ENCODE measurements at regions not wholly inside any gene's neighbourhood (a gene's known extent, or its start where the extent isn't known, plus 50 kb on each side); places are given as distances from the start of the nearest gene placed in this dataset.
"Not testable (repeated sequence)": the region's sequence is repeated elsewhere in the genome, so short reads cannot be mapped to it uniquely, and the experiment has no call there.

DNA sequence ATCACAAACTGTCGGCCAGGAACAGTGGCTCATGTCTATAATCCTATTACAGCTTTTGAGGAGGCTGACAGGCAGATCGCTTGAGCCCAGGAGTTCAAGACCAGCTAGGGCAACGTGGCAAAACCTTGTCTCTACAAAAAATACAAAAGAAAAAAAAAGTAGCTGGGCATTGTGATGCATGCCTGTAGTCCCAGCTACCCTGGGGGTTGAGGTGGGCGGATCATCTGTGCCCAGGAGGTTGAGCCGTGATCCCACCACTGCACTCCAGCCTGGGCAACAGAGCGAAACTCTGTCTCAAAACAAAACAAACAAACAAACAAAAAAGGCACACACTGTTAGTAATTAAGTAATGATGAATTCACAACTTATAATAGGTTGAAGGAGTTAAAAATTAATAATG is 441.5 kb upstream of the PCDH15 start:
- DNase-seq: no peak

DNA sequence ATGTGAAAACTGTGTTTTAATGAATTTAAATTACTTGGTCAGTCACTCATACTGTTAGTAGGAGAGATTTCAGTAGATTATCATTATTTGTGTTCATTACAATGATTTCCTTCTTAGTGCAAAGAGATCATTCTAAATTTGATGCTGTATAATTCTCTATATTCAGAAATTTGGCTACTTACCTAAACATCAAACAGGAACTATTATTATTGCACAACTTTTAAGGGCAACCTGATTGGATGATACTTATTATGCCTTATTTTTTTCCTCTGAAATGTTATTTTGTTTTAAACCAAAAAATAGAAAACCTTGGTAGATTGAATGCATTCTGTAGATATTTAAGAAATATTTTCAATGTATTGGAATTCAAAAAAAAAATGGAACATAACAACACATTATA is 436.4 kb upstream of the PCDH15 start:
- no peak for DNase-seq

DNA sequence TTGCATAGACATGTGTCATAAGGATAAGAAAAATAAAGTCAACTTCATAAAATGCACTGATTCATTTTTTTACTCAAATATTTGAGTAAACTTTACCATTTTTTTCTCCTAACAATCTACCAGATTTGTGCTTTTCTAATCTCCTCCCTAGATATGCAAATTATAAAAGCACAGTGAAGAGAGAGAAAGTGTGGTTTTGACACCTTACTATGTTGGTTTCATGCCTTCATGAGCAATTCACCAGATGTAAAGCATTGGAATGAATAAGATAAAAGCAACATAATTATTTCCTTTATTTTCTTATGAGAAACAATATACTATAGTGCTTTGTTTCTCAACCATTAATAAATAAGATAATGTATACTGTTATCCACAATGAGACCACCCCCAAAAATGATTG is 432.5 kb upstream of the PCDH15 start:
- DNase-seq: no peak

DNA sequence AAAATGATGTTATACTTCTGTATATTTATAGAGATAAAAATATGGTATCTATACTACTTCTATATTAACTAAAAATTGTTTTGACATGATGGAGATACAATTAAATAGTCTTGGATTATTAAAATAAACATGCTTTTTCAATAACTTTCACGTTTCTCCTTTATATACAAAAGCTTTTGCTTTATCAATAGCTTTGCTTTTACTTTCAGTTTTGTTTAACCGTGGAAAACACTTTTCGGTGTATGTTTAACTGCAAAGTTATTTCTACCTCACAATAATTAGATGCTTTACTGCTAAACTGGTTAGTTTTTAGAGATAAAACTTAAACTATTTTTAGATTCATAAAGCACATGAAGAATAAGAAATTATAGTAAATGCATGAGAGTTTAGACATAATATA is 432.1 kb upstream of the PCDH15 start:
- no peak for DNase-seq

DNA sequence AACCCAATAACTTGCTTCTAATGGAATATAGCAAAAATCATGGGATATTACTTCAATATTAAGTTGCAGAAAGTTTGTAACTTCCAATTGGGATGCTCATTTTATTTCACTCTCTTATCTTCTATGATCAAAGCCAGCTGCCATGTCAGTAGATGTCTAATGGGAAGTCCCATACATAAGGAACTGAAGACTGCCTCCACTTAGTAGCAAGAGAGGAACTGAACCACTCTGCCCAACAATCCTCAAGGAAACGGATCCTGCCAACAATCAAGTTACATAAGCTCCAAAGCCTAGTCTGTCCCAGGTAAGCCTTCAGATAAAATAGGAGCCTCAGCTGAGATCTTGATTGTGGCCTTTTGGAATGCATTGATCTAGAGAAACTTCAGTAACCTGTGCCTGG is 431.5 kb upstream of the PCDH15 start:
- DNase-seq: peak in 1 of 3 donors; percentile 0

DNA sequence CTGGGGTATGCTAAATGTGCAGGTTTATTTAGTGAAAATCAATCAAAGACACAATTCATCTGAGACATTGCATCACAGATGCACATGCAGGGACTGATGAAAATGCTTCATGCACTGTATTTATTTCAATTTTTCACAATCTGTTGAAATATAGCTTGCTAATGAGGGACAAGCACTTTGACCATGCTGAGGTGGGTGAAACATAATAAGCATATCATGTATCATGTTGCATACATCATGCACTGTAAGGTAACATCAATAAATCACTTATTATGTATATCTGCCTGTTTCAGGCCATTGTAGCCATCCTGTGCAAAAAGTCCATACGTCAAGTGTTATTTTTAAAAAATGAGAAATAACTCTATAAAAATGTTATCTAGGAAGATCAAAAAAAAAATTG is 426.9 kb upstream of the PCDH15 start:
- DNase-seq: no peak

DNA sequence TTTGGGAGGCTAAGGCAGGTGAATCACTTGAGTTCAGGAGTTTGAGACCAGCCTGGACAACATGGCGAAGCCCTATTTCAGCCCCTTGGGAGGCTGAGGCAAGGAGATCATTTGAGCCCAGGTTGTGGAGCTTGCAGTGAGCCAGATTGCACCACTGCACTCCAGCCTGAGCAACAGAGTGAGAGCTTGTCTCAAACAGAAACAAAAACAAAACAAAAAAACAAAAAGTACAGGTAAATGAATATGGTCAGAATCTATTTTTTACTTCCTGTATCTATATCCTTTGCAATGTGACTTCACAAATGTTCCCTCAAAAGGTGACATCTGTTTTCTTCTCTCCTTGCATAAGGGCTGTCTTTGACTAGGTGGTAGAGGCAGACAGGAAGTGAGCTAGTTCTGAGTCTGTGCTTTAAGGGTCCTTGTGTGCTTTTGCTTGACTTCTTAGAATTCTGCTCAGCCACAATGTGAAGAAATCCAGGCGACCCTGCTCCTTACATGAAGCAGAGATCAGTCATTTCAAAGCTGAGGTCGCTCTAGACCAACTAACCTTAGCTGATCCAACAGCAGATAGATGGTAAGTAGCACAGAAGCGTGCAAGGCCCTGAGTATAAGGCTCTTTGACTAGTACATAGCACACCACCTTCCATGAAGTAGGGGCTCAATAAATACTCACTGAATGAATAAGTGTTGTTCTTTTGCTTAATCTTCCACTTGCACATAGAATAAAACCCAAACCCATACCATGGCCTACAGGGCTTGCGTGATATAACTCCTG is 423.2 kb upstream of the PCDH15 start:
- no peak for DNase-seq

DNA sequence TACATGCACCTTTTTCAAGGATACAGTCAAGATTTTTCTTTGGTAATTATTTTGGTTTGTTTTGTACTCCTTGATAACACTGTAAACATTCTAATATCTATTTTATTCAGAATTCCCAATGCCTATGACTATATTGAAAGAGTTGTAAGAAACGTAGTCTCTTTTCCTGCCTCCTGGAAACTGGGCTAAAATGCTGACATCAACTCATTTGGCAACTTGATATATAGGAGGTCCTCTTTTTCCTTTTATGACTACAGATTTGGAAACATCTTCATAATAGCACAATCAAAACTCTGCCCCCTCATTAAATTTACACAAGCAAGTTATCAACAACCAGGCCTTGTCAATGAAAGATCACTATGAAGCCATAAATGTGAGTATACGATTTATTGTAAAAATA is 422.3 kb upstream of the PCDH15 start:
- DNase-seq: no peak

DNA sequence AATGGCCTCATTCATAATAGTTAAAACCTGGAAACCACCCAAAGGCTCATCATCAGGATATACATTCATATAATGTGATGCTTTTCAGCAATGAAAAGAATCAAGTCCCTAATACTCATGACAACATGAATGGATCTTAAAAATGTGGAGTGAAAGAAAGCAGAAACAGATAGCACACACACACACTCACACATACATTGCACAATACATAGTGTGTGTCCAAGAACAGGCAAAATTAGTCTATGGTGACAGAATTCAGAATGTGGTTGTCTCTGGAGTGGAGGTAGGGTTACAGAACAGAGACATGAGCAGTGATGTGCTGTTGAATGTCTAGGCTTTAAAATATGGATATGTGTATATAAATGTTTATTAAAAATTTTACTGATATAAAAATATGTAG is 419.9 kb upstream of the PCDH15 start:
- no peak for DNase-seq

DNA sequence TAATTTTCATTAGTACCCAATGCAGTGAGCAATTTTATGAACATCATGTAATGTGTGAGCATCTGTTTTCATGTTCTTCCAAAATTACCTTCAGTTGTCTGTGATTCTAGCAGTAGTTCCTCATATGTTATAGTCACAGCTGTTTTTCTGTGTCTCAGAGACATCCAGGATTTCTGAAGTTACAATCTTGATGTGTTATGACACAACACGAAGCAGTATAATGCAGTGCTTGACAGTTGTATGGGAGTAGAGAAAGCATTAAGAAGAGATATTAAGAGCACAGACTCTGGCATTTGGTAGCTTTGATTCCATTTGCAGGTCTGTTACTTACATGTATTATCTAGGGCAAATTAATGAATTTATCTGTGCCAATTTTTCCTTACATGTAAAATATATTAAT is 414.7 kb upstream of the PCDH15 start:
- no peak for DNase-seq

DNA sequence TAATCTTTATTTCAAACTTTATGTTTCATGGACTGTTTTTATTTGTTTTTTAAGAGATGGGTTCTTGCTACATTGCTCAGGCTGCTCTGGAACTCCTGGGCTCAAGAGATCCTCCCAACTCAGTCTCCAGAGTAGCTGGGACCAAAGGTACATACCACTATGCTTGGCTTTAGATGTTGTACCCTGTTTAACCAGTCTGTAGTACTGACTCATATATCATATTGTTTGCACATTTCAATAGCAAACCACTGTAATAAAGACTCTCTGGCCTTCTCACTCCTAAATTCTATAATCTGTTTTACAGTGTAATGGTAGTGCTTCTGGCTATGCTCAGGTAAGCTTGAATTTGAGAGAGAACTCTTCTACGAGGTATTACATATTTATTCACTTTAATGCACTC is 413.6 kb upstream of the PCDH15 start:
- no peak for DNase-seq

DNA sequence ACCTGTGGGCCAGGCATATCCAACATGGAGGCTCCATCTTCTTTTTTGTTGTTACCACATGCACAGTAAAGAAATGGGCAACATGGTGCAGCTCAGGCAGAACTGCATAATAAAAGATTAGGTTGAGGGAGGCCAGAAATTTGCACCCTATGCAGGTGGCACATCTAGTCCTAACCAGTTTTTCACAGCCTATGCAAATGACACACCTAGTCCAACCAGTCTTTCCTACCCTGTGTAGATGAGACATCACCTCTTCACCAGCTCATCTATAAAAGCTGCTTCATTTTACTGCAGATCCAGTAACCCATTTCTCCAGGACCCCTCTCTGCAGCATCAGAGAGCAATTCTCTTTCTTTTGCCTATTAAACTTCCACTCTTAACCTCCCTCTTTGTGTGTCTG is 411.0 kb upstream of the PCDH15 start:
- DNase-seq: no peak

DNA sequence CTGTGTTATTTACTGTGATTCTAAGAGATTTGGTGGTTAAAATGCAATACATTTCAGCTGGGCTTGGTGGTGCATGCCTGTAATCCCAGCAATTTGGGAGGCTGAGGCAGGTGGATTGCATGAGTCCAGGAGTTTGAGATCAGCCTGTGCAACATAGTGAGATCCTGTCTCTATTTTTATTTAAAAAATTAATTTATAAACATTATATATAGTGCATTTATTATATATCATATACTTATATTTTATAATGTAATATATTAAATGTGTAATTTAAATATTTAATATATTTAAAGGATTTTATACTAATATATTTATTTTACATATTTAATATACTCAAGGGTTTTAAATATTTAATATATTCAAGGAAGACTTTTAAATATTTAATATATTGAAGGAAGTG is 402.8 kb upstream of the PCDH15 start:
- no peak for DNase-seq

DNA sequence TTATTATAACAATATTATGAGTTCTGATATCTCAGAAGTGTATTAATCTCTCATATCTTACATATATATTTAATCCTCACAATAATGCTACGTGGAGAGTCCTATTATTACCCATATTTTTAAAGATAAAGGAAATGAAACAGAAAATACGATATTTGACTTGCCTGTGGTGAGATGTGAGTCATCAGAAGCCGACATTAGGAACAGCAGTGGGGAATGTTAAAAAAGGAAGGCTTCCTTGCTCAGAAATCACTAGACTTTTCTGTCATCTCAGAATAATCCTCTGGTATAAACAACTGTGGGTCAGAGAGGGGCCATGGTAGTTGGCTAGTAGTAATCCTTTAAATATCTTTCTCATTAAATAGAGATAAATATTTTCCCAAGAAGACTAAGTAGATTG is 402.3 kb upstream of the PCDH15 start:
- no peak for DNase-seq

DNA sequence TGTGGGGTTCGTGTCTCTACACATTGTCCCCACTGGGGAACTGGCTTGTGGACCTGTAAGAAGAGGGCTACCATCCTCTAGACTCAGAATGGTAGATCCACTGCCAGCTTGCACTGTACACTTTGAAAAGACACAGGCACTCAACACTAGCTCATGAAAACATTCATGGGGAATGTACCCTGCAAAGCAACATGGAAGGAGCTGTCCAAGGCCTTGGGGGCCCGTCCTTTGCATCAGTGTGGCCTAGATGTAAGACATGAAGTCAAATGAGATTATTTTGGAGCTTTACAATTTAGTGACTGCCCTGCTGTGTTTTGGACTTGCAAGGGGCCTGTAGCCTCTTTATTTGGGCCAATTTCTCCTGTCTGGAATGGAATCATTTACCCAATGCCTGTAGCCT is 399.0 kb upstream of the PCDH15 start:
- no peak for DNase-seq

DNA sequence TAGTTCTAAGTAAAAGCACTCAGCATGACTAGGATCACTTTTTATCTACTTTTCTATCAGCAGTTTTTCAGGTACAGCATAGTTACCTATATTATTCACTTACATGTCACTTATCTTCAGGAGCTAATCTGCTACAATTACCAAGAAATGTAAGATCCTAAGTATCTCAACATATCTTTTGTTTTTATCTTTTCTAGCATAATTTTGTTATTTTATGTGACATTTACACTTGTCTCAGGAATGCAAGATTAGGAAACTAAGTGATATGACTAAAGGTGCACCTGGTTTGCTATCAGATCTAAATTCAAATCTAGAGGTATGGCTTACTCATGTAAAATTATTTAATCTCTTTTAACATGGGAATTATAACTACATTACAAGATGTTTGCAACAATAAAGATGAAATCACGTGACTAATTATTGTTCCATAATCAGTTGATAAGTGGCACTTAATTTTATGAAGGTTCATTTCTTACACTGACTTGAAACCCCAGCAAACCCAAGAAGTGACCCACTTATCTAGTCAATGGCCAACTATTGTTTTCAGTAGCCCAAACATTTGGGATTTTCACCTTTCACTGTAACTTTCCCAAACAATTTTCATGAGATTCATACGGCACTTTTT is 390.3 kb upstream of the PCDH15 start:
- DNase-seq: no peak

DNA sequence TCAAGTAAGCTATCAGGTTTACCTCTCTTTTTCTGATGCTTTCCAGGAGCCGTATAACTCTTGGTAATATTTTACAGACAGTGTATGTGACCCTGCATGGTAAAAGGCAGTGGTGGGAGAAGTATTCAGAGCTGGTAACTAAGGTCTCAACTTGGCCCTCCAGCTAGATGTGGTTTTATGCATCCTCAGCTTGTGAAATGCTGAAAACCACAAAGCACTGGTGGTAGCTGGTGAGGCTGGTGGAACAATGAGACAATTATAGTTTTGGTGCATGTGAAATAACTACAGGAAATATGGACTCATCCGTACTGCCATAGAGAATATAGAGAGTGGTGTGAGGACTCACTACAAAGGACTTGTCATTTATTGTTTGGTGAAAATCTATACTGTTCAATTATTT is 383.0 kb upstream of the PCDH15 start:
- DNase-seq: no peak

DNA sequence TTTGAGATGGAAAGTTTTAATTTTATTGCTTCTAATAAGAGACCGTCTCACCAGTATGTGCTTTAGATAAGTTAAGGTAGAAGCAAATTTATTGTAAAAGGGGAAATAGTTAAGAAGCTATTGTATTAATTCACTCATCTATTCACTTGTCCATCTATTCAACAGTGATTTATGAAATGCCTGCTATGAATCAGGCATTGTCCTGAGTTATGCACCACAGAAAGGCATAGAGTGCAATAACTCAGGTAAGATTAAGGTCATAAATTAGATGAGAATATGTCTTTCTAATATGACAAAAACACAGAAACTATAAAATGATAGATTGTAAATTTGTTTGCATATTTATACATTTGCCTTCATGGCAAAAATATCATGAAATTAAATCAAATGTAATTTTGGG is 379.3 kb upstream of the PCDH15 start:
- no peak for DNase-seq

DNA sequence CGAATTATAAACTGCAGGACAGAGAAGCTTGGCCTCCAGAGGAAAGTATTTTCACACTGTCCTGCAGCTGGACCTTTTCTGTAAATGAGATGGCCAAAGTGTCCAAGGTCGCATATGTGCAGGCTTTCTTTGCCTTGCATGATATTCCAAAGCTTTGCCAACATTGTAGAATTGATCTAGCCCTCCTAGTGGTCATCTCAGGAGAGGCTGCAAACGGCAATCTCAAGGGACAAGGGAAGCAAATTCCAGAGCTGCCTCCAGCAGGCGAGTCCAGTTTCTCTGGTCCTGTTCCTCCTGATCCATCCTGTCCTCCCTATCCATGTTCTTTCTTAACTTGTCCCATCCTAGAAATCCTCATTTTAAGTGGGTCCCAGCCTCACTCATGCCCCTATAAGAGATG is 373.4 kb upstream of the PCDH15 start:
- no peak for DNase-seq

DNA sequence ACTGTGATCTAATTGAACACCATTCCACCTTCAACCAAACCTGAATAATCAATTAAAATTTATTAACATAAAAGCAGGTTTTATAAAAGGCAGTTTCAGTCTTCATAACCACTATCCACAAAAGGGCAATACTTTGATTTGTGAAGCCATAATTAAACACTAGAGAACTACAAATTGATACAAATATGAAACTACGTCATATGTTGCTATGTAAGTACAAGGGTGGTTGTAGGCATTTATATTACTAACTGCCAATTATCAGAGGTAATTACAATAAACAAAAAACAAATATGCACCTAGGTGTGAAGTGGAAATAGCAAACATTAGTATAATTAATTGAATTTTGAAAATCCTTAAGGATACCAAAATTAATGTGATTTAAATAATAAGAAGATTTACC is 368.5 kb upstream of the PCDH15 start:
- no peak for DNase-seq

DNA sequence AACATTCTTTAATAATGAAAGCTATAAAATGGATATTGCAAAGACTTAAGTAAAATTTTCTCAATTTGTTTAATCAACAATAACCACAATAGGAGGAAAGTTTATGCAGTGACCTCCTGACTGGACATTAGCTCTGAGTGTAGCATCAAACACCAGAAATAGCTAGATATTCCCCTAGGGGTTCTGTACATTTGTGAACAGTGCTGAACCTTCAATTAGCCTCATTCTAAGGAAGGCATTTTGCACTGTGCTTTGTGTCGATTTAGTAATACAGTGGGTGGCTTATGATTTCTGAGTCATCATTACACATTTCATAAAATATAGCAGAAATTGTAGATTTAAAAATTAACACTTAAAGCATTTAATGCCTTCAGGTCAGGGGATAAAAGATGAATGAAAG is 367.3 kb upstream of the PCDH15 start:
- DNase-seq: no peak

DNA sequence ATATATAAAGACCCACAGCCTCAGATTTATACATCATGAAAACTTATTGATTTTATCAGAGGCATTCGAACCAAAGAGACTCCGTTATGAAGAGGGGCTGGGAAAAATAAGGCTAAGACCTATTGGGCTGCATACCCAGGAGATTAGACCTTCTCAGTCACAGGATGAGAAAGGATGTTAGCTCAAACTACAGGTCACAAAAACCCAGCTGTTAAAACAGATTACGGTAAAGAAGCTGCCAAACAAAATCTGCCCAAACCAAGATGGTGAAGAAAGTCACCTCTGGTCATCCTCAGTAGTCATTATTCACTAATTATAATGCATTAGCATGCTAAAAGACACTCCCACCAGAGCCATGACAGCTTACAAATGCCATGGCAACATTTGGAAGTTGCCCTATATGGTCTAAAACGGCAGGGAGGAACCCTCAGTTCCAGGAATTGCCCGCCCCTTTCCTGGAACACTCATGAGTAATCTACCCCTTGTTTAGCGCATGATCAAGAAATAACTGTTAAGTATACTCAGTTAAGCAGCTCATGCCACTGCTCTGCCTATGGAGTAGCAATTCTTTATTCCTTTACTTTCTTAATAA is 362.5 kb upstream of the PCDH15 start:
- DNase-seq: no peak

DNA sequence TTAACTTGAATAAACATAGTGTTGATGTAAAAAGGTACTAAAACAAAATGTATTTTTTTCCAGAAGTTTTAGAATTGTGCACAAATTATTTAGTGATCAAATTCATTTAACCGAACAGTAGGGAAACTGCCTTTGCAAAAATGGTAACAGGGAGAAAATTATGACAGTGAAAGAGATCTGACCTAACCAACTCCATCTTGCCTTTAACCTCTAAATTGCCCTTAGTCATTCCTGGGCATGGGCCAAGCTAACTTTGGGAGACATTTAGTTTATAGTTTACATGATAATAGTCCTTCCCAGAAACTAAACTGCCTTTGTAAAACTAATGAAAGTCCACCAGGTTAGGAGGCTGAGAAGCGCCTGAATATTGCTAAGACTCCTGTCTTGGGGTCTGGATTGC is 361.3 kb upstream of the PCDH15 start:
- not testable (repeated sequence) for DNase-seq

All from muscle of back (tissue), 3 donors.